Kidney (tissue), 13 donors: ENCODE measurements at regions not wholly inside any gene's neighbourhood (a gene's known extent, or its start where the extent isn't known, plus 50 kb on each side); places are given as distances from the start of the nearest gene placed in this dataset.

Experiments
- DNase-seq, 5 donors: peaks; one replicate each; pipeline ENCODE4 v3.0.0-alpha.2; 2013 to 2020
- FAIRE-seq: peaks from 2 replicates; lab custom pipeline; 2012; peaks lifted over from hg19 to GRCh38; lab: Jason Lieb, UNC
- H3K27ac ChIP-seq, 2 donors: one replicate each; pipeline ENCODE4 v1.7.0; 2013; ENCODE audit warnings: low read depth in 2 of 2, low read length in 2 of 2, inconsistent platforms in 1 of 2
- H3K27me3 ChIP-seq: one replicate; pipeline ENCODE4 v1.7.1; 2013; ENCODE audit warnings: low read length, inconsistent platforms; ENCODE audit not compliant: control insufficient read depth, insufficient read depth
- H3K36me3 ChIP-seq, 3 donors: one replicate each; pipeline versions ENCODE4 v1.7.0 to v1.7.1; 2013; ENCODE audit warnings: low read length in 3 of 3, control low read depth in 1 of 3, inconsistent platforms in 1 of 3; ENCODE audit not compliant: insufficient read depth in 3 of 3, control insufficient read depth in 2 of 3
- H3K4me1 ChIP-seq, 3 donors: one replicate each; pipeline versions ENCODE4 v1.7.0 to v1.7.1; 2013; ENCODE audit warnings: low read length in 3 of 3, inconsistent platforms in 1 of 3, low read depth in 1 of 3; ENCODE audit not compliant: control insufficient read depth in 2 of 3, insufficient read depth in 2 of 3
- H3K4me3 ChIP-seq, 3 donors: one replicate each; pipeline versions ENCODE4 v1.7.0 to v1.8.1; 2013; ENCODE audit warnings: low read length in 3 of 3, control low read depth in 1 of 3, inconsistent platforms in 1 of 3
- H3K9ac ChIP-seq, 3 donors: one replicate each; pipeline versions ENCODE4 v1.7.0 to v1.7.1; 2013; ENCODE audit warnings: low read length in 3 of 3, control low read depth in 1 of 3, inconsistent platforms in 1 of 3
- H3K9me3 ChIP-seq, 3 donors: one replicate each; pipeline versions ENCODE4 v1.7.0 to v1.7.1; 2013; ENCODE audit warnings: low read length in 3 of 3, control low read depth in 1 of 3, inconsistent platforms in 1 of 3; ENCODE audit not compliant: control insufficient read depth in 2 of 3, insufficient read depth in 1 of 3
- intact Hi-C: fragments of 100-400 bp; cut with DNase I; formaldehyde crosslinking; loops from one replicate; pipeline ENCODE4 v1.11.1; 2022
- TF ChIP-seq, protein P1 (sequence below): IDR thresholded peaks from 3 replicates; pipeline ENCODE4 v1.5.1; 2012; ENCODE audit warnings: mild to moderate bottlenecking, moderate library complexity, borderline replicate concordance; ENCODE audit not compliant: insufficient read depth; ENCODE audit errors: extremely low read depth
- donor health status: control.
- donor health status: control.
- donor health status: control.
- donor health status: control.
- donor health status: control.
- donor health status: DM: yes; HTN: yes; CAD: no.
- donor health status: Normal renal cell carcinoma (clear cell type).

DNA sequence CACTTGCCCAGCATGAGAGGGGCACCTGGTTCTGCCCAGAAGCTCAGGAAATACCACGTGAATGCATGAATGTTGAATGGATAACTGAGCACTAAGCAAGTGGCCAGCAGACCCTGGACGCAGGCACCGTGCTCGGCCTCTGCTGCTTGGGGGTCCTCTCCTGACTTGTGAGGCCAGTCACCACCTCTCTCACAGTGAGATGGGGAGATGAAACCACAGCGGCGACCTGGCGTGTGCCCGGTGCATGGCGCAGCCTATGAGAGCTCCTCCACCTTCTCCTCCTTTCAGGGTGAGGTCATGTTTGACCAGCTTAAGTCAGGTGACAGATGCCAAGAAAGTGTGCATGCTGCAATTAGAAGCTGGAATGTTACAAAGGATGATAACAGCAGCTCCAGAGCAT lies 75.5 kb downstream of the HMX1 start:
- no peaks in the 10 kb centered on the region for H3K4me1 ChIP-seq
- no peaks in the 10 kb centered on the region for H3K27me3 ChIP-seq
- intact Hi-C loops: no loop called here
- no peak for DNase-seq
- H3K9ac ChIP-seq: no peak overlapping the region
- H3K9me3 ChIP-seq: peaks cover 0 to 2% (median 0%) of the 10 kb centered on the region in 3 donors
- H3K36me3 ChIP-seq: no peaks in the 10 kb centered on the region
- no peak overlapping the region for H3K4me3 ChIP-seq
- TF ChIP-seq, protein P1, sequence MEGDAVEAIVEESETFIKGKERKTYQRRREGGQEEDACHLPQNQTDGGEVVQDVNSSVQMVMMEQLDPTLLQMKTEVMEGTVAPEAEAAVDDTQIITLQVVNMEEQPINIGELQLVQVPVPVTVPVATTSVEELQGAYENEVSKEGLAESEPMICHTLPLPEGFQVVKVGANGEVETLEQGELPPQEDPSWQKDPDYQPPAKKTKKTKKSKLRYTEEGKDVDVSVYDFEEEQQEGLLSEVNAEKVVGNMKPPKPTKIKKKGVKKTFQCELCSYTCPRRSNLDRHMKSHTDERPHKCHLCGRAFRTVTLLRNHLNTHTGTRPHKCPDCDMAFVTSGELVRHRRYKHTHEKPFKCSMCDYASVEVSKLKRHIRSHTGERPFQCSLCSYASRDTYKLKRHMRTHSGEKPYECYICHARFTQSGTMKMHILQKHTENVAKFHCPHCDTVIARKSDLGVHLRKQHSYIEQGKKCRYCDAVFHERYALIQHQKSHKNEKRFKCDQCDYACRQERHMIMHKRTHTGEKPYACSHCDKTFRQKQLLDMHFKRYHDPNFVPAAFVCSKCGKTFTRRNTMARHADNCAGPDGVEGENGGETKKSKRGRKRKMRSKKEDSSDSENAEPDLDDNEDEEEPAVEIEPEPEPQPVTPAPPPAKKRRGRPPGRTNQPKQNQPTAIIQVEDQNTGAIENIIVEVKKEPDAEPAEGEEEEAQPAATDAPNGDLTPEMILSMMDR: no peak
- no peak for FAIRE-seq
- H3K27ac ChIP-seq: no peak overlapping the region

DNA sequence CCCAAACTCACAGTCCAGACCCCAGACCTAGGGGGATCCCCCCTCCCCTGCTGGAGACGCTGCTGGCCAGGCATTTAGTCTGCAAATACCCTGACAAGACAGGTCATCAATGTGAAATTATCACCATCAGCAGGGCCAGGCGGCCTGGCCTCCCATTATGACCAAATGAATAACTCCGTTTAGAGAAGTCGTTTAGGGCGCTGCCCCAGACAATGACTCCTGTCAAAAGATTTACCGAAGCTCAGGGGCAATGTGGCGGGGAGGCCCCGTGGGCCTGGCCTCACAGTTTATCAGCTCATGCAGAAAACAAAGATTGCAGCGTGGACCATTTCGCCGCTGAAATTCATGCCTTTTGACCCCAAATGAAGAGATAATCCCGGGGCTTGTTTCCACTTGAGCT lies 76.5 kb downstream of the HMX1 start:
- peaks cover 0 to 2% (median 0%) of the 10 kb centered on the region in 3 donors for H3K9me3 ChIP-seq
- H3K9ac ChIP-seq: no peak overlapping the region
- TF ChIP-seq, protein P1: no peak
- no peak overlapping the region for H3K27ac ChIP-seq
- intact Hi-C loops: no loop called here
- no peaks in the 10 kb centered on the region for H3K36me3 ChIP-seq
- no peak overlapping the region for H3K4me3 ChIP-seq
- no peaks in the 10 kb centered on the region for H3K27me3 ChIP-seq
- FAIRE-seq (no peak), DNase-seq (no peak)
- no peaks in the 10 kb centered on the region for H3K4me1 ChIP-seq

DNA sequence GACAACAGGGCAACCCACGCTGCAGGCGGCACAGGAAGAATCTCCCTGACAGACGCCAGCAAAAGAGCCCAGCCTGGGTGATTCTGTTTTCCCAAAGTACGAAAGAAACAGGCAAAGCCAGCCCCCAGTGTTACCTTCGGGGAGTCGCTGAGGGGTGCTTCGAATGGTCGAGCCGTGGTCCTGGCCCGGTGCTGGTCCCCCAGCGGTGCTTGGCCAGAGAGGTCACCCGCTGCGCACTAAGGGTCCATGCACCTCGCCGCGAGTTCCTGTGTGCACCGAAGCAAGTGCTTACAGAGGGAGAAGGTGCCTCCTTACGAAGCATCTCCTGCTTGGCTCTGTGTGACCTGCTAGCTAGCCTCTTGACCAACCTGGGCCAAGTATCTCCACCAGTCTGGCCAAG lies 77.1 kb downstream of the HMX1 start:
- no peaks in the 10 kb centered on the region for H3K36me3 ChIP-seq
- TF ChIP-seq, protein P1: no peak
- no peak overlapping the region for H3K27ac ChIP-seq
- H3K9ac ChIP-seq: no peak overlapping the region
- no peak overlapping the region for H3K4me3 ChIP-seq
- intact Hi-C loops: no loop called here
- DNase-seq (no peak), FAIRE-seq (no peak)
- no peaks in the 10 kb centered on the region for H3K27me3 ChIP-seq
- peaks cover 0 to 2% (median 0%) of the 10 kb centered on the region in 3 donors for H3K9me3 ChIP-seq
- H3K4me1 ChIP-seq: no peaks in the 10 kb centered on the region

DNA sequence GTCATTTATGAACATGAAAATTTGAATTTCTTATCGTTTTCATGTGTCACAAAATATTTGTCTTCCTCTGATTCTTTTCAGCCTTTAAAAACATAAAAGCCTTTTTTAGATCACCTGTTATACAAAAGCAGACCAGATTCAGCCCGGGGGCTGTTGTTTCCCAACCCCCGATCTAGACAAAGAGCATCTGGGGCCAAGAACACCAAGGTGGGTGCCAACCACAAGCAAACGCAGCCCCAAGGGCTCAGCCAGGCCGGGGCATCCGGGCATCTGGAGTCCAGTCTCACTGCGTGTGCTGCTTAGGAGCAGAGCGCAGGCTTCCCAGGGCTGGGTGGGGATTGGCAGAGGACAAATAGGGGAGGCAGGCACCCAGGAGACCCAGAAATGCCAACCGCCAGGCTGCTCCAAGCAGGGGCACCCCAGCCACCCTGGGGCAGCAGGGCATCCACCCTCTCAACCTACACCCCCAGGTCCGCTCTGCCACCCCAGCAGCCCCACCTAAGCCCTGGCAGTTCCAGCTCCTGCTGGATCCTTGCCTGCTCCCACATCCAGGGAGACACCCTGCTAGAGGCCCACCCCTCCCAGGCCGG lies 78.0 kb downstream of the HMX1 start:
- TF ChIP-seq, protein P1: no peak
- intact Hi-C loops: no loop called here
- FAIRE-seq (no peak), DNase-seq (no peak)
- Histone ChIP-seq H3K4me1 (no peaks in the 10 kb centered on the region), H3K9ac (no peak overlapping the region), H3K4me3 (no peak overlapping the region), H3K27ac (no peak overlapping the region), H3K27me3 (no peaks in the 10 kb centered on the region), H3K36me3 (no peaks in the 10 kb centered on the region), H3K9me3 (peaks cover 0 to 2% (median 0%) of the 10 kb centered on the region in 3 donors)
